GM13977 (cell line): ENCODE measurements at regions not wholly inside any gene's neighbourhood (a gene's known extent, or its start where the extent isn't known, plus 50 kb on each side); places are given as distances from the start of the nearest gene placed in this dataset.

Source experiments
- DNase-seq: peaks from one replicate; pipeline ENCODE4 v3.0.0; 2012; ENCODE audit warnings: low spot score
- in situ Hi-C: fragments of 300-500 bp; cut with MboI; formaldehyde crosslinking; loops from one replicate; pipeline ENCODE4 v1.12.0; 2022; ENCODE audit warnings: low sequenced_read_pairs, low pct_unique_long_range_greater_than_20kb, mixed read lengths, inconsistent platforms; ENCODE audit not compliant: unreplicated experiment
- TF ChIP-seq, protein P1 (sequence below): IDR thresholded peaks from 2 replicates; pipeline ENCODE4 v1.5.1; 2012; ENCODE audit warnings: mild to moderate bottlenecking, control low read depth; ENCODE audit not compliant: insufficient read depth; ENCODE audit errors: extremely low read depth, missing control alignments

DNA sequence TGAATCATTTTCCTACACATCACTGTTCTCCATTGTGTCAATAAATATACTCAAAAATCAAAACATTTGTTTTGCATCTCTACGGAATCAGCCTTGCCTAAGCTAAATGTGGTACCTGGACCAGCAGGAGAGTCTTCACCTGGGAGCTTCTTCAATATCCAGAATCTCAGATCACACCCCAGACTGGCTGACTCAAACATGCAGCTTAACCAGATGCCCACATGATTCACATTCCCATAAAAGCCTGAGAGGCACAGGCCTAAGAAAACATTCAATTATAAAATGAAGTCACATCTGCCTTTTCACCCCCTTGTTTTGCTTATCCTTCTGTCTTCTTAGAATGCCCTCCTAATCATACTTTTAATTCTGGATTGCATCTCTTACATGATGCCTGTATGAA, 1045.5 kb upstream of the NXPH2 start:
- in situ Hi-C loops: no loop called here
- TF ChIP-seq, protein P1, sequence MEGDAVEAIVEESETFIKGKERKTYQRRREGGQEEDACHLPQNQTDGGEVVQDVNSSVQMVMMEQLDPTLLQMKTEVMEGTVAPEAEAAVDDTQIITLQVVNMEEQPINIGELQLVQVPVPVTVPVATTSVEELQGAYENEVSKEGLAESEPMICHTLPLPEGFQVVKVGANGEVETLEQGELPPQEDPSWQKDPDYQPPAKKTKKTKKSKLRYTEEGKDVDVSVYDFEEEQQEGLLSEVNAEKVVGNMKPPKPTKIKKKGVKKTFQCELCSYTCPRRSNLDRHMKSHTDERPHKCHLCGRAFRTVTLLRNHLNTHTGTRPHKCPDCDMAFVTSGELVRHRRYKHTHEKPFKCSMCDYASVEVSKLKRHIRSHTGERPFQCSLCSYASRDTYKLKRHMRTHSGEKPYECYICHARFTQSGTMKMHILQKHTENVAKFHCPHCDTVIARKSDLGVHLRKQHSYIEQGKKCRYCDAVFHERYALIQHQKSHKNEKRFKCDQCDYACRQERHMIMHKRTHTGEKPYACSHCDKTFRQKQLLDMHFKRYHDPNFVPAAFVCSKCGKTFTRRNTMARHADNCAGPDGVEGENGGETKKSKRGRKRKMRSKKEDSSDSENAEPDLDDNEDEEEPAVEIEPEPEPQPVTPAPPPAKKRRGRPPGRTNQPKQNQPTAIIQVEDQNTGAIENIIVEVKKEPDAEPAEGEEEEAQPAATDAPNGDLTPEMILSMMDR: no peak

DNA sequence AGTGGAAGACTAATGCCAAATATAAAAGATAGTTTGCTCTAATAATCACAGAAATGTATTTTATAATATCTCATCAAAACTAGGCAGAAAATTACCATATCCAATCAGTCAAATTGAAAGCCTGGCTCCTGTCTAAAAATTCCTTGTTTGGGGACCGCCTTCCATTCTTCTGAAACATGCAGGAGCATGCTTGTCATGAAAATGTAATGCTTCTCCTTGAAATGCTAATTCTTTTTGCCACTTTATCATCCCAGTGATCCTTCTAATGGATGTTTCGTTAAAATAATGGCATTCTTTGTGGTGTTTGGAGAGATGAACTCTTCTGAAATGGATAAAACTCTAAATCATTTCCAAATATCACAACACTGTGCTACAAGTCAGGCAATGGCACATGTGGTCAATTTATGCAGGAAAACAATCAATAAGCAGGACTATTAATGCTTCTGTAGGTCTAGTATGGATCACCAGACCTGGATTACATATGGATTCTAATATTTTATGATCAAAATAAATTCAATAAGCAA, 1039.1 kb upstream of the NXPH2 start:
- TF ChIP-seq, protein P1: no peak
- in situ Hi-C loops: no loop called here

More for the DNA sequence above, 1045.5 kb upstream of the NXPH2 start:
- no peak for DNase-seq

GRCh38 chr2:139814458-139814857, 1034.3 kb upstream of the NXPH2 start:
- TF ChIP-seq, protein P1: no peak
- DNase-seq: no peak

More for the DNA sequence above, 1039.1 kb upstream of the NXPH2 start:
- DNase-seq: no peak

GRCh38 chr2:139813340-139813739, 1033.2 kb upstream of the NXPH2 start:
- TF ChIP-seq, protein P1: no peak
- no peak for DNase-seq
- in situ Hi-C loops: no loop called here

More at GRCh38 chr2:139814458-139814857, 1034.3 kb upstream of the NXPH2 start:
- in situ Hi-C loops: no loop called here

- TF ChIP-seq, protein P1: no peak
- DNase-seq: no peak
- in situ Hi-C loops: no loop called here
Observed at GRCh38 chr2:139805441-139805840, 1025.3 kb upstream of the NXPH2 start.

- no peak for DNase-seq
- TF ChIP-seq, protein P1: no peak
Observed at GRCh38 chr2:139798391-139798790, 1018.2 kb upstream of the NXPH2 start.

More at GRCh38 chr2:139798391-139798790, 1018.2 kb upstream of the NXPH2 start:
- in situ Hi-C loops: no loop called here
